Hepatocyte (in vitro differentiated cells): ENCODE measurements at regions not wholly inside any gene's neighbourhood (a gene's known extent, or its start where the extent isn't known, plus 50 kb on each side); places are given as distances from the start of the nearest gene placed in this dataset.

ENCODE experiments used
- DNase-seq: peaks from one replicate; pipeline ENCODE4 v3.0.0-alpha.2; 2016; ENCODE audit warnings: low spot score
- H2AFZ ChIP-seq: fragments of 200-600 bp; sonication (generic); 2 replicates; pipeline ENCODE4 v1.6.0; 2016; ENCODE audit warnings: antibody characterized with exemption, mild to moderate bottlenecking
- H3K27ac ChIP-seq: fragments of 200-600 bp; sonication (generic); 2 replicates; pipeline ENCODE4 v1.5.1; 2016; ENCODE audit warnings: mild to moderate bottlenecking
- H3K27me3 ChIP-seq: fragments of 200-600 bp; sonication (generic); 2 replicates; pipeline ENCODE4 v1.6.1; 2016
- H3K36me3 ChIP-seq: fragments of 200-600 bp; sonication (generic); replicated peaks from 2 replicates; pipeline ENCODE4 v1.5.1; 2016; ENCODE audit warnings: low read depth; ENCODE audit not compliant: insufficient read depth
- H3K4me1 ChIP-seq: fragments of 200-600 bp; sonication (generic); 2 replicates; pipeline ENCODE4 v1.5.1; 2016; ENCODE audit warnings: mild to moderate bottlenecking, moderate library complexity; ENCODE audit not compliant: insufficient read depth
- H3K4me2 ChIP-seq: fragments of 200-600 bp; sonication (generic); 2 replicates; pipeline ENCODE4 v1.6.0; 2016
- H3K4me3 ChIP-seq: fragments of 200-600 bp; sonication (generic); 2 replicates; pipeline ENCODE4 v1.5.1; 2016; ENCODE audit warnings: mild to moderate bottlenecking
- H3K79me2 ChIP-seq: fragments of 200-600 bp; sonication (generic); 2 replicates; pipeline ENCODE4 v1.6.0; 2017; ENCODE audit warnings: mild to moderate bottlenecking
- H3K9me2 ChIP-seq: fragments of 200-600 bp; sonication (generic); replicated peaks from 2 replicates; pipeline ENCODE4 v1.6.0; 2017; ENCODE audit warnings: mild to moderate bottlenecking; ENCODE audit not compliant: insufficient read depth
- H3K9me3 ChIP-seq: fragments of 200-600 bp; sonication (generic); 2 replicates; pipeline ENCODE4 v1.5.1; 2016; ENCODE audit warnings: low read depth, mild to moderate bottlenecking
- H4K20me1 ChIP-seq: fragments of 200-600 bp; sonication (generic); 2 replicates; pipeline ENCODE4 v1.6.0; 2016; ENCODE audit warnings: mild to moderate bottlenecking; ENCODE audit not compliant: insufficient read depth, poor library complexity, severe bottlenecking
- EZH2 ChIP-seq: fragments of 200-600 bp; sonication (generic); IDR thresholded peaks from 2 replicates; pipeline ENCODE4 v1.6.1; 2016; ENCODE audit warnings: antibody characterized with exemption, mild to moderate bottlenecking, borderline replicate concordance
- EZH2phosphoT487 ChIP-seq: fragments of 200-600 bp; sonication (generic); IDR thresholded peaks from one replicate; pipeline ENCODE4 v1.6.1; 2018; ENCODE audit warnings: antibody characterized with exemption, mild to moderate bottlenecking, low read depth, moderate library complexity; ENCODE audit not compliant: unreplicated experiment, severe bottlenecking
- WGBS: methylation state at CpG from one replicate; pipeline ENCODE4 v1.1.6; 2016; ENCODE audit warnings: low lambda C conversion rate; ENCODE audit errors: missing lambda C conversion rate; 5-methylcytosine and 5-hydroxymethylcytosine counted together
- TF ChIP-seq, protein P1 (sequence below): fragments of 200-600 bp; sonication (generic); IDR thresholded peaks from 2 replicates; pipeline ENCODE4 v1.5.1; 2016; ENCODE audit warnings: antibody characterized with exemption, mild to moderate bottlenecking; ENCODE audit not compliant: poor library complexity

DNA sequence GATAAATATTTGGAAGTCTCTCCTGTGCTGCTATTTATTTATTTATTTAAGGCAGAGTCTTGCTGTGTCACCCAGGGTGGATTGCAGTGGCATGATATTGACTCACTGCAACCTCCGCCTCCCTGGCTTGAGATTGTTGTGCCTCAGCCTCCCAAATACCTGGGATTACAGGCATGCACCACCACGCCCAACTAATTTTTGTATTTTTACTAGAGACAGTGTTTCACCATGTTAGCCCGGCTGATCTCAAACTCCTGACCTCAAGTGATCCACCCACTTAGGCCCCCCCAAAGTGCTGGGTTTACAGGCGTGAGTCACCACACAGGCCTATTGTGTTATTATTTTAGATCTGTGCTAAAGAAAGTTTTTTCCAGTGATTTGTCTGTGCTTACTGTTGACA lies 225.2 kb downstream of the CCER1 start:
- Histone ChIP-seq H3K79me2 (no peaks in the 10 kb centered on the region), H3K4me3 (no peak overlapping the region), H2AFZ (no peak overlapping the region), H3K27me3 (no peaks in the 10 kb centered on the region), H3K4me1 (no peaks in the 10 kb centered on the region), H3K27ac (no peak overlapping the region), H3K4me2 (no peak overlapping the region), H3K9me3 (no peaks in the 10 kb centered on the region), H4K20me1 (no peaks in the 10 kb centered on the region), H3K9me2 (no peaks in the 10 kb centered on the region), H3K36me3 (no peaks in the 10 kb centered on the region)
- TF ChIP-seq EZH2phosphoT487 = no peak
- TF ChIP-seq, protein P1, sequence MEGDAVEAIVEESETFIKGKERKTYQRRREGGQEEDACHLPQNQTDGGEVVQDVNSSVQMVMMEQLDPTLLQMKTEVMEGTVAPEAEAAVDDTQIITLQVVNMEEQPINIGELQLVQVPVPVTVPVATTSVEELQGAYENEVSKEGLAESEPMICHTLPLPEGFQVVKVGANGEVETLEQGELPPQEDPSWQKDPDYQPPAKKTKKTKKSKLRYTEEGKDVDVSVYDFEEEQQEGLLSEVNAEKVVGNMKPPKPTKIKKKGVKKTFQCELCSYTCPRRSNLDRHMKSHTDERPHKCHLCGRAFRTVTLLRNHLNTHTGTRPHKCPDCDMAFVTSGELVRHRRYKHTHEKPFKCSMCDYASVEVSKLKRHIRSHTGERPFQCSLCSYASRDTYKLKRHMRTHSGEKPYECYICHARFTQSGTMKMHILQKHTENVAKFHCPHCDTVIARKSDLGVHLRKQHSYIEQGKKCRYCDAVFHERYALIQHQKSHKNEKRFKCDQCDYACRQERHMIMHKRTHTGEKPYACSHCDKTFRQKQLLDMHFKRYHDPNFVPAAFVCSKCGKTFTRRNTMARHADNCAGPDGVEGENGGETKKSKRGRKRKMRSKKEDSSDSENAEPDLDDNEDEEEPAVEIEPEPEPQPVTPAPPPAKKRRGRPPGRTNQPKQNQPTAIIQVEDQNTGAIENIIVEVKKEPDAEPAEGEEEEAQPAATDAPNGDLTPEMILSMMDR = no peak
- TF ChIP-seq EZH2 = no peak
- WGBS = 88% methylated on average over 4 of the region's 4 CpGs
- no peak for DNase-seq

DNA sequence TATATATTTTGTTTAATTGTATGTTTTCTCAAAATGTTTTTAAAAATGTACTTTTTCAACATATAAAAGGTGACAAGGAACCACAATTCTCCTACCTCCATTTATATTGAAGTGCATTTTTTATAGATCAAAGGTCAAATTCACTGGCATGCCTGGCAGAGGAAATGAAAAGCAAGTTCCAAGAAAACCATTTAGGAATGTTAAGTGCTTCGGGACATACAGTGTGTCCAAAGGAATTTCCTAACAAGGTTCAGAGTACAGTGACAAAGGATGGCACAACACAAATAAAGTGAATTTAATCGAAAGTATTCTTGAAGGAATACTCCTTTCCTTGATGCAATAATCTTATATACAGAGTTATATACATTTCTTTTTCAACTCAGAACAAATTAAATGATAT lies 242.3 kb downstream of the CCER1 start:
- Histone ChIP-seq H3K27ac (no peak overlapping the region), H3K9me2 (no peaks in the 10 kb centered on the region), H3K36me3 (no peaks in the 10 kb centered on the region), H3K4me1 (no peaks in the 10 kb centered on the region), H3K4me3 (no peak overlapping the region), H3K4me2 (no peak overlapping the region), H3K9me3 (no peaks in the 10 kb centered on the region), H3K79me2 (no peaks in the 10 kb centered on the region), H4K20me1 (no peaks in the 10 kb centered on the region), H2AFZ (no peak overlapping the region), H3K27me3 (no peaks in the 10 kb centered on the region)
- DNase-seq = no peak
- 63% methylated on average over 2 of the region's 2 CpGs for WGBS
- no peak for TF ChIP-seq EZH2phosphoT487
- TF ChIP-seq, protein P1 = no peak
- TF ChIP-seq EZH2 = no peak

DNA sequence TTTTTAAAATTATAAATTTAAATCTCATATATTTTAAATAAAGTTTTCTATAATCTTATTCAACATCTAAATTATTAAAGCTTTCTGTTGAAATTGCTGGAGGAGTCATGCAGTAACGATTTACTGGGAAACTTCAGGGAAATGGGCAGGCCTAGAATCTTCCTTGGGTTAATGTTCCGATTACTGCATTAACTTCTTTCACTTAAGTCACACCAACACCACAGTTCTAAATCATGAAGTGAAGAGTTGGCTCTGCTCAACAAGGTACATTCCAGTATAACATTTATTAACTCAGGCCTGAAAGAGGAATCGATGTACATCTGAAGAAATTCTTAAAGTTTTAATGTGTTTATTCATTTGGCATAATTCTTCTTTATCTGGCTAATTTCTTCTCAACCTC lies 244.3 kb downstream of the CCER1 start:
- WGBS = 97% methylated on average over 3 of the region's 3 CpGs
- Histone ChIP-seq H3K79me2 (no peaks in the 10 kb centered on the region), H3K27ac (no peak overlapping the region), H3K4me2 (no peak overlapping the region), H2AFZ (no peak overlapping the region), H3K4me3 (no peak overlapping the region), H4K20me1 (no peaks in the 10 kb centered on the region), H3K4me1 (no peaks in the 10 kb centered on the region), H3K27me3 (no peaks in the 10 kb centered on the region), H3K9me3 (no peaks in the 10 kb centered on the region), H3K9me2 (no peaks in the 10 kb centered on the region), H3K36me3 (no peaks in the 10 kb centered on the region)
- DNase-seq = no peak
- TF ChIP-seq EZH2phosphoT487 (no peak), EZH2 (no peak)
- TF ChIP-seq, protein P1 = no peak

DNA sequence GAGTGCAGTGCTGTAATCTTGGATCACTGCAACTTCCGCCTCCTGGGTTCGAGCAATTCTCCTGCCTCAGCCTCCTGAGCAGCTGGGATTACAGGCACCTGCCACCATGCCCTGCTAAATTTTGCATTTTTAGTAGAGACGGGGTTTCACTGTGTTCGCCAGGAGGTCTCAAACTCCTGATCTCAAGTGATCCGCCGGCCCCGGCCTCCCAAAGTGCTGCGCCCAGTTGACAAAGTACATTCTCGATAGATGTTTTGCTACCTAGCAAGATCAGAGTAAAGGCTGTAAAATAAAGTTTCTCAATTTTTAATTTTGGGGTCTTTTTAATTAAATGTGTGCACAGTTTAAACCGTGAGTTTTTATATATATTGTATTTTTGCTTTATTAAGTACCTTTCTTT lies 248.9 kb downstream of the CCER1 start:
- DNase-seq = no peak
- Histone ChIP-seq H2AFZ (no peak overlapping the region), H3K36me3 (no peaks in the 10 kb centered on the region), H3K4me1 (no peaks in the 10 kb centered on the region), H3K27ac (no peak overlapping the region), H3K4me3 (no peak overlapping the region), H4K20me1 (no peaks in the 10 kb centered on the region), H3K27me3 (no peaks in the 10 kb centered on the region), H3K79me2 (no peaks in the 10 kb centered on the region), H3K9me3 (no peaks in the 10 kb centered on the region), H3K9me2 (no peaks in the 10 kb centered on the region), H3K4me2 (no peak overlapping the region)
- WGBS = 94% methylated on average over 10 of the region's 10 CpGs
- TF ChIP-seq, protein P1 = no peak
- no peak for TF ChIP-seq EZH2phosphoT487
- TF ChIP-seq EZH2 = no peak
